GM21529 (cell line): ENCODE measurements at regions not wholly inside any gene's neighbourhood (a gene's known extent, or its start where the extent isn't known, plus 50 kb on each side); places are given as distances from the start of the nearest gene placed in this dataset.

Source experiments
- ATAC-seq: cut with Tn5 transposase; IDR thresholded peaks from one replicate; pipeline ENCODE4 v1.9.1; 2021; ENCODE audit not compliant: unreplicated experiment

- ATAC-seq, result no peak
Observed at GRCh38 chr3:16658004-16658924, 53.0 kb upstream of the DAZL start.

- ATAC-seq, result no peak
Observed at GRCh38 chr3:16658925-16659793, 53.9 kb upstream of the DAZL start.

DNA sequence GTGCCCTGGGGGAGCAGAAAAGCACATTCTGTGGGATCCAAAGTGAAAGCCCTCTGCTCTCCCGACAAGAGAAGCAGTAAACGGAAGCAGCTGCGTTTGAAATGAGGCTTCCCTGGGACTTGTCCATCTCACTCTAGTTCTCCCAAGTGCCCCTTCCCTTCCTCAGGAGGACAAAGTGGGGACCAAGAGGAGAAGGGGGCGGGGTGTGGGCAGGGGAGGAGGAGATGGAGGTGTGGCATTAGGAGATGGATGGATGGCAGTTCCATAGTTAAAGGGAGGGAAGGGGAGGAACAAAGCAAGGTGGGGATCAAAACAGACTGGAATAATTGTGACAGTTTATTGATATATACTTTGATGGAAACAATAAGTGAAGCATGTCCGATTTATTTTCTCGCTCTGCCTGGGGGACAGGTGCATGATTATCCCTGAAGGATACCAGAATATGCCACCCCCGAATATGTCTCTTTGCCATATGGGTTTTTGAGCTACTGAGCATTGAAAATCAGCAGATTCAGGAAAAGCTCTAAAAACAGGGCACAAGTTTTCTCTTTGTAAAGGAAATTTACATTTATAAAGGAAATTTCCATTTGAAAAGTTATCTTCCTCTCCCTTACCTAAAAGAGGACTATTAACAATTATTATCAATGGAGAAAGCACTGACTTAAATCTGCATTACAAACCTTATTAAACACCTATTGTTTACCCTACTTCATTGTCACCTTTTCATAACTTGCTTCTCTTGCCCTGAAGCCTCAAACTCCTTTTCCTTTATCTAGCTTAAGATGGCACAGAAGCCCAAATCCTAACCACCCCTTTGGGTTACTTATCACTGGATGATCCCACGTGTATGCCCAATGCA, 58.9 kb upstream of the DAZL start:
- no peak for ATAC-seq

- no peak for ATAC-seq
Observed at GRCh38 chr3:16665282-16665741, 60.1 kb upstream of the DAZL start.

DNA sequence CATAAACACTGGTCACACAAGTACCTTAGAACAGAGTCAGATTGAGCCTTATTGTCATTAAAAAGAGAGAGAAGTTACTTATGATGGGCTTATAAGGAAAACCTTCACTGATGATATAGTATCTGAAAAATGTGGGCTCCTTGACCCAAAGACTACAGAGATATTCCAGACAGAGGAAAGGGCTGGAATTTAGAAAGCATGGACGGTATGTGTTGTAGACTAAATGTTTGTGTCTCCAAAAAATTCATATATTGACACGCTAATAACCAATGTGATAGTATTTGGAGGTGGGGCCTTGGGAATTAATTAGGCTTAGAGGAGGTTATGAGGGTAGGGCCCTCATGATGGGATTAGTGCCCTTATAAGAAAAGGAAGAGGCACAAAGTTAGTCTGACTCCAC, 61.0 kb upstream of the DAZL start:
- no peak for ATAC-seq

- ATAC-seq, result no peak
Observed at GRCh38 chr3:16667633-16668032, 62.4 kb upstream of the DAZL start.

DNA sequence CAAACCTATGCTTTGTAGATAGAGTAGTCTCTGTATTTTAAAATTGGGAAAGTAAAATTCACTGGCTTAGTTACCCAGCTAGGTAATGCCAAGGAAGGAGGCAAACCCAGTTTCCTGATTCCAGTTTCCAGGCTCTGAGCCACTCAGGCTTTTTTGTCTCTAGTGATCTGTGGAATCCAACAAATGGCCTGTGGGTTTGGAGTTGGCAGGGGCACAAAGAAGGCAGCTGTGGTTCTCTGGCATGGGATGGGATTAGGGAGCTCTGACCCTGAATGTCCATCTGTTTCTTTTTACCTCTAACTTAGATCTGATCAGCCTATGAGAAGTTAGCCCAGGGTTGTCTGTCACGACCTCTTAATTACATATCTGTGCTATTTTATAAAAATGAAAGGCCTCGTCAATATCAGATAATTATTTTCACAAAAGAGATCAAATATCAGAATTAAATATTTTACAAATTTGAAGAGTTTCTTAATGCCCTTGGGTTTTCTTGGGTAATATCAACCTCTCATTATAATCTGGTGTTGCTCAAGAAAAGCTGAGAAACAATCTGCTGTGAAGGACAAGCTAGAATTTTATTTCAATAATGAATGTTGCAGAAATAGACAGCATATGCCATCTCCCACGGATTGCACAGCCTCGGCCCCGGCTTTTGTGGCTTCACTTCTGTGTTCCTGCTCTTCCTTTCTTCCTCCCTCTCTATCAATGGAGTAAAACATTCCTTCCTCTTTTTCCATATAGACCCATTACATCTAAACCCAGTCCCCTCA, 63.7 kb upstream of the DAZL start:
- no peak for ATAC-seq

GRCh38 chr3:16670191-16670590, 65.0 kb upstream of the DAZL start:
- ATAC-seq, result no peak

DNA sequence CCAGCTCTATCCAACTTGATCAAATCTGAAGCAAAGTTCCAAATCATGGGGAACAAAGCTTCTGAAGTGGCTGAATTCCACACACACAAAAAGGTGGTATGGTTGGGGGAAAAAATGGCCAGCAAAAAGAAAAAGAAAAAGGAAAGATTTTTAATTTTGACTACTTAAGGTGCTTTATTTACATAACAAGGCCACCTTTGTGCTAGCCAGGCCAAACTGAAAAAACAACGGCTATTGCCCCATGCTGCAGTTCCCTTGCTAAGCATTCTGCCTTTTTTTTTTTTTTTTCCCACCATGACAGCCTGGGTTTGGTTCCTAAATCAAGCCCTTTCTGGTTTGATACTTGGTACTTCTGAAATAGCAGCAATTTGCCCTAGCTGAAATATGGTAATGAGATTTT, 66.5 kb upstream of the DAZL start:
- ATAC-seq, result no peak

GRCh38 chr3:16673530-16673929, 68.3 kb upstream of the DAZL start:
- ATAC-seq, result no peak

DNA sequence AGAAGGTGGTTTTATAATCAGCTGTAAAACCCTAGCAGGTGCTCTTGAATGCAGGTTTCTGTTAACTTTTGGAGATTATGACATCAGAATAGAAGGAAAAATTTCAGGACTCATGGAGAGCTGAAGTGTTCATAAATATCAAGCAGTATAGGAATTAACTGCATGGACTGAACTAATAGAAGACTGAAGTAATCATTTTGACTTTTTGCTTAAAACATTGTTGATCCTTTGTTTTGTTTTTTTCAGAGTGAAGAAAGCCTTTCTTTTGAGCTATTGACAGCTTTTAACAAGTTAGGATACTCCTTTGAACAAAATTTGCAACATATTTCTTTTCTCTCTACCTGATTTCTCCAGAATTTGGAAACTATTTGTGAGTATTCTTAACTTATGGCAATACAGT, 70.6 kb upstream of the DAZL start:
- no peak for ATAC-seq

GRCh38 chr3:16686679-16687078, 81.5 kb upstream of the DAZL start:
- ATAC-seq, result no peak

- ATAC-seq, result no peak
Observed at GRCh38 chr3:16687221-16687620, 82.0 kb upstream of the DAZL start.

DNA sequence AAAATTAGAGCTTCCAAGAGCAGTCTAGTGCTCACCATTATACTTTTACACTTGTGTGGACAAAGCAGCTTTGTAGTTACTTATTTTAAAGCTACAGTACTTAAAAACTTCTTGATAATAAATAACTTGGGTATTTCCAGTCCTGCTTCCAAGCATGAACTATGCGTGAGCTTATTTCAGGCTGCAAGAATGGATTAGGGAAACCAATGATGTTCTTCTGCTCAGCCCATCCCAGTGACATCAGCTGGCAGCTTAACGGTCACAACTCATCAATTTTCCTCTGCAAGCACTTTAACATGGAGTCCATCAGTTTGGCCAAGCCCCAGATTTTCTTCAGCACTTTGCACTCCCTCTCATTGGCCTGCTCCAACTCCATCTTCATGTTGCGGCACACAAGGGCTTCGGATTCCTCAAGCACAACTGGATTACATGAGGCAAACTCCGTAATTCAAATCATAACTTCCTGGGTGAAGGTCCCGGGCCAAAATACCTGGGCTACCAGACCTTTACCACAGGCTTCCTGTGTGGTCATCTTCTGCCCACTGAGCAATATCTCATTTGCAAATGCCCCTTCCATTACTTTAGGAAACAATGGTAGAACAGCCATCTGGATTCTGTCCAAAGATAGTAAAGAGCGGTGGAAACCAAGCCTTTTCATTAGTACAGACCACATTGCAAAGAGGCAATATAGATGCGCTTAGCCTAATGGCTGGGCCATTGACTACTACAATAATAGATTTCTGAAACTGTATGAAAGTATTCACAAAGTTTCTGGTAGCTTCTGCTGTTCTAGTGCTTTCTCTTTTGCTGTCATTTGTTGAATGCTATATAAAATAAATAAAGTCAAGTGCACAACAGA, 87.5 kb upstream of the DAZL start:
- no peak for ATAC-seq

DNA sequence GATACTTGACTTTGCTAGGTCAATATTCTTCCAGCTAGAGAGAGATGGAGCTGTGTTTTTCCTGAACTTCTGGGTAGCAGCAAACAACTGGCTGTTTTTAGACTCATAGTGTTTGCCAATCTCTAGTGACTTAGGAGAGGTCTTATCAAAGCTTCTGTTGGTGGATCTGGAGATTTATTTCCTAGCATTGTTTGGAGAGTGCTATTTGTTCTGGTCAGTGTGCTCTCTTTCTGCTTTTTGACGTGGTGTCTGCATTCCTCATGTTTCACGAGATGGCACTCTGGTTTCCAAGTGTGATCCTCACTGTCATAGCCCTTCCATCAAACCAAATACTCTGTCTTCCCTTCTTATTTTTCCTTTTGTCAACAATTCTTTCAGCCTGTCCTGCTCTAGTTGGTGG, 88.6 kb upstream of the DAZL start:
- ATAC-seq, result no peak

DNA sequence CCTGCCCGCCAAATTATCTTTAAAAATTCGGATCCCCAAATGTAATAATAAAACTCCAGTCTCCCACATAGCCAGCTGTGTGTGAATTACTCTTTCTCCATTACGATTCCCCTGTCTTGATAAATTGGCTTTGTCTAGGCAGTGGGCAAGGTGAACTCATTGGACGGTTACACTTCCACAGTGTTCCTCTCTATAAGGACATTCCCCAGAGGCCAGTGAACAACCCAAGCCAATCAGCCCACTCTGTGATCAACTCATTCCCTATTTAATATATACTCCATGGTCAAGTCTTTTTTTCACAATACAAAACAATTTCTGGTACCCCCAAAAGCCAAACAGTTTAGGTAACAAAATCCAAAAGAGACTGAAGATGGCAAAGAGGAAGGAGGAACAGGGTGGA, 90.5 kb upstream of the DAZL start:
- no peak for ATAC-seq

DNA sequence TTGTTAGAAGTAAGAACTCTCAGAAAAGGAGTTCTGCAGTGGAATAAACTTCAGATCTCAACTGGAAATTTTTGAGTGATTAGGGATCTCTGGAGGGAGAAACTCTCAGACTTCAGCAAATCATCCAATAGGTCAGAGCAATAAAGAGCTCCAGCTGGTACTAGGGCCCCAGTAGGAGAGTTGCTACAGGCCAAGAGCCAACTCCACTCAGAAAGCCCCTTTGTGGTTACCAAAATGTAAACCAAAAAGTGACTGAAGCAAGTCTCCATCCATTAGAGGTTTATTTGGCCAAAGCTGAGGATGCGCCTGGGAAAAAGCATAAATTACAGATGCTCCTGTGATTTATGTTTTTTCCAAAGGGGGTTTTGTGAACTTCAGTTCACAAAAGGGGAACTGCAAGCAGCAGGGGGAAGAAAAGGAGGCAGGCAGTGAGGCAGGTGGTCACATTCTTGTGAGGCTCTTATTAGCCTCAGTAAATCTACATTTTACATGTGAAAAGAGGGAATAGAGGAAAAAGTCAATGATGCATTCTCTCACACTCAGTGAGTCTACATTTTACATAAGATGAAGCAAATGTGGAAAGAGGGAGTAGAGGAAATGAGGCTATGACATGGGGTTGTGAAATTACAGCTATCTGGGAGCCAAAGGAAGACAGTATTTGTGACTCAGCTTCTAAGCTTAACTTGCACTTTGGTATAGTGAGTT, 92.4 kb upstream of the DAZL start:
- ATAC-seq, result no peak

- ATAC-seq, result no peak
Observed at GRCh38 chr3:16700651-16701050, 95.4 kb upstream of the DAZL start.

DNA sequence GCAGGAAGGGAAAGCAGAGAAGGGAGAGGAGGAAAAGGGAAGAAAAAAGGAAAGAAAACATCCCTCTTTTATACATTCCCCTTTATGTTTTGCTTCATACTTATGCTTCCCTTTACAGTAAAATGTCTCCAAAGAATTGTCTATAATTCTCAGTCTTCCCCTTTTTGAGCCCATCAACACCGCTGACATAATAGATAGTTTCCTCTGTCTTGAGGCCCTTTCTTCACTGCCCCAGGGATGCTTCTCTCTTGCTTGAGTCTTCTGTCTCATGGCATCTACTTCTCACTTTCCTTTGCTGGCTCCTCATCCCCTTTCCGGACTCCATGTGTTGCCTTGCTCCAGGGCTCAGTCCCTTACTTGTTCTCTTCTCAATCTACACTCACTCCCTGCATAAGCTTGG, 99.7 kb upstream of the DAZL start:
- ATAC-seq, result no peak
